HepG2 (cell line): ENCODE measurements at regions not wholly inside any gene's neighbourhood (a gene's known extent, or its start where the extent isn't known, plus 50 kb on each side); places are given as distances from the start of the nearest gene placed in this dataset.
A peak's percentile ranks its signal among the peaks of the same experiment; 100 is the strongest.

ENCODE experiments used
- CCDC6 ChIP-seq: sonication (generic); formaldehyde crosslinking; IDR thresholded peaks from 2 replicates; pipeline ENCODE4 v1.8.1; 2022; ENCODE audit warnings: mild to moderate bottlenecking, missing genetic modification reagents, moderate library complexity
- E2F1 ChIP-seq: sonication (generic); formaldehyde crosslinking; IDR thresholded peaks from 2 replicates; pipeline ENCODE4 v1.5.0; 2020; ENCODE audit warnings: missing genetic modification reagents
- GATAD1 ChIP-seq: IDR thresholded peaks from 2 replicates; pipeline ENCODE4 v1.6.1; 2016; ENCODE audit warnings: missing genetic modification reagents, missing compliant biosample characterization
- HMGA1 ChIP-seq: sonication (generic); formaldehyde crosslinking; conservative IDR thresholded peaks from 2 replicates; pipeline ENCODE4 v1.4.0; 2020; ENCODE audit warnings: missing genetic modification reagents
- HNF1B ChIP-seq: sonication (generic); formaldehyde crosslinking; IDR thresholded peaks from 2 replicates; pipeline ENCODE4 v1.5.1; 2020; ENCODE audit warnings: mild to moderate bottlenecking, moderate library complexity, missing genetic modification reagents
- HOMEZ ChIP-seq: IDR thresholded peaks from 2 replicates; pipeline ENCODE4 v1.6.1; 2016; ENCODE audit warnings: low read depth
- MAFG ChIP-seq: sonication (generic); formaldehyde crosslinking; IDR thresholded peaks from 2 replicates; pipeline ENCODE4 v1.5.1; 2020; ENCODE audit warnings: mild to moderate bottlenecking, missing genetic modification reagents
- MATR3 ChIP-seq: sonication (generic); formaldehyde crosslinking; IDR thresholded peaks from 2 replicates; pipeline ENCODE4 v1.4.0; 2020; ENCODE audit warnings: missing genetic modification reagents
- MTF2 ChIP-seq: sonication (generic); formaldehyde crosslinking; IDR thresholded peaks from 2 replicates; pipeline ENCODE4 v1.5.0; 2020; ENCODE audit warnings: missing genetic modification reagents, borderline replicate concordance
- NONO ChIP-seq, 2 experiments: fragments of 450-650 bp in 1 of 2; sonication (generic) in 1 of 2; formaldehyde crosslinking in 1 of 2; IDR thresholded peaks in 1 of 2; conservative IDR thresholded peaks in 1 of 2; 2 replicates each; pipeline versions ENCODE4 v1.6.1 to v1.8.0; 2017 to 2022; ENCODE audit warnings: mild to moderate bottlenecking in 1 of 2, missing genetic modification reagents in 1 of 2, moderate library complexity in 1 of 2
- PREB ChIP-seq: sonication (generic); formaldehyde crosslinking; IDR thresholded peaks from 2 replicates; pipeline ENCODE4 v1.4.0; 2020; ENCODE audit warnings: missing genetic modification reagents
- REPIN1 ChIP-seq: sonication (generic); formaldehyde crosslinking; IDR thresholded peaks from 2 replicates; pipeline ENCODE4 v1.8.0; 2022; ENCODE audit warnings: missing genetic modification reagents, low read depth, mild to moderate bottlenecking, borderline replicate concordance
- SALL2 ChIP-seq: sonication (generic); formaldehyde crosslinking; IDR thresholded peaks from 2 replicates; pipeline ENCODE4 v1.8.1; 2023; ENCODE audit warnings: mild to moderate bottlenecking, missing genetic modification reagents, inconsistent platforms
- SOX6 ChIP-seq, 2 experiments: fragments of 450-650 bp in 1 of 2; sonication (generic) in 1 of 2; formaldehyde crosslinking in 1 of 2; IDR thresholded peaks; 2 replicates each; pipeline versions ENCODE4 v1.4.0 to v1.6.1; 2017 to 2020; ENCODE audit warnings: antibody characterized with exemption in 1 of 2, mild to moderate bottlenecking in 1 of 2, missing genetic modification reagents in 1 of 2
- TCF7 ChIP-seq: sonication (generic); IDR thresholded peaks from 2 replicates; pipeline ENCODE4 v1.6.1; 2016; ENCODE audit warnings: antibody characterized with exemption, low read depth
- TCF7L2 ChIP-seq: IDR thresholded peaks from 2 replicates; pipeline ENCODE4 v1.6.1; 2011; ENCODE audit warnings: mild to moderate bottlenecking, low read depth, low read length, moderate library complexity
- ZMAT5 ChIP-seq: sonication (generic); formaldehyde crosslinking; IDR thresholded peaks from 2 replicates; pipeline ENCODE4 v1.5.0; 2020; ENCODE audit warnings: mild to moderate bottlenecking, low read depth, missing genetic modification reagents, borderline replicate concordance
- ZNF136 ChIP-seq: sonication (generic); formaldehyde crosslinking; IDR thresholded peaks from 2 replicates; pipeline ENCODE4 v1.8.1; 2022; ENCODE audit warnings: low read depth, mild to moderate bottlenecking, moderate library complexity, missing genetic modification reagents
- ZNF24 ChIP-seq: fragments of 450-650 bp; IDR thresholded peaks from 2 replicates; pipeline ENCODE4 v1.6.1; 2017; ENCODE audit warnings: antibody characterized with exemption, mild to moderate bottlenecking
- ZNF333 ChIP-seq: sonication (generic); formaldehyde crosslinking; IDR thresholded peaks from 2 replicates; pipeline ENCODE4 v1.4.0; 2020; ENCODE audit warnings: mild to moderate bottlenecking, missing genetic modification reagents, borderline replicate concordance
- ZNF34 ChIP-seq: sonication (generic); formaldehyde crosslinking; IDR thresholded peaks from 2 replicates; pipeline ENCODE4 v1.4.0; 2020; ENCODE audit warnings: mild to moderate bottlenecking, missing genetic modification reagents, borderline replicate concordance
- ZNF383 ChIP-seq: sonication (generic); formaldehyde crosslinking; IDR thresholded peaks from 2 replicates; pipeline ENCODE4 v1.4.0; 2020; ENCODE audit warnings: missing genetic modification reagents, mild to moderate bottlenecking, borderline replicate concordance
- ZNF546 ChIP-seq: sonication (generic); formaldehyde crosslinking; conservative IDR thresholded peaks from 2 replicates; pipeline ENCODE4 v1.8.1; 2023; ENCODE audit warnings: mild to moderate bottlenecking, missing genetic modification reagents
- ZNF556 ChIP-seq: sonication (generic); formaldehyde crosslinking; IDR thresholded peaks from 2 replicates; pipeline ENCODE4 v1.4.0; 2020; ENCODE audit warnings: mild to moderate bottlenecking, missing genetic modification reagents, borderline replicate concordance

GRCh38 chr10:30527623-30528428, 93.8 kb downstream of the MAP3K8 start (continued):
- TF ChIP-seq ZNF34 (no peak), MAFG (CRISPR knock-in tag) (no peak), TCF7 (peak; percentile 83), MTF2 (no peak), SOX6 (IDR thresholded peaks at IDR 0.05) (no peak), SOX6 (CRISPR knock-in tag; IDR thresholded peaks at IDR 0.05) (peak; percentile 93), HNF1B (peak; percentile 34; the same call in 1 of the 2 replicates), E2F1 (CRISPR knock-in tag) (no peak), PREB (CRISPR knock-in tag) (no peak), MATR3 (CRISPR knock-in tag) (no peak), REPIN1 (peak; percentile 78; the same call in 1 of the 2 replicates), ZNF383 (CRISPR knock-in tag) (no peak), SALL2 (CRISPR knock-in tag) (no peak), ZNF546 (CRISPR knock-in tag) (no peak), CCDC6 (CRISPR knock-in tag) (no peak), HMGA1 (CRISPR knock-in tag) (no peak), ZNF556 (CRISPR knock-in tag) (peak; percentile 57; the same call in 1 of the 2 replicates), HOMEZ (CRISPR knock-in tag) (peak; percentile 35; the same call in 1 of the 2 replicates), ZNF24 (no peak), TCF7L2 (no peak), NONO (IDR thresholded peaks at IDR 0.05) (no peak), NONO (CRISPR knock-in tag; conservative IDR thresholded peaks at IDR 0.05) (peak; percentile 68), GATAD1 (CRISPR knock-in tag) (no peak), ZNF333 (CRISPR knock-in tag) (no peak), ZNF136 (CRISPR knock-in tag) (no peak), ZMAT5 (CRISPR knock-in tag) (no peak)
